Activated T-cell treated with anti-CD3 and anti-CD28 coated beads for 4 hours (primary cell): ENCODE measurements at regions not wholly inside any gene's neighbourhood (a gene's known extent, or its start where the extent isn't known, plus 50 kb on each side); places are given as distances from the start of the nearest gene placed in this dataset.

ENCODE experiments used
- DNase-seq: peaks from one replicate; pipeline ENCODE4 v3.0.0-alpha.2; 2020

DNA sequence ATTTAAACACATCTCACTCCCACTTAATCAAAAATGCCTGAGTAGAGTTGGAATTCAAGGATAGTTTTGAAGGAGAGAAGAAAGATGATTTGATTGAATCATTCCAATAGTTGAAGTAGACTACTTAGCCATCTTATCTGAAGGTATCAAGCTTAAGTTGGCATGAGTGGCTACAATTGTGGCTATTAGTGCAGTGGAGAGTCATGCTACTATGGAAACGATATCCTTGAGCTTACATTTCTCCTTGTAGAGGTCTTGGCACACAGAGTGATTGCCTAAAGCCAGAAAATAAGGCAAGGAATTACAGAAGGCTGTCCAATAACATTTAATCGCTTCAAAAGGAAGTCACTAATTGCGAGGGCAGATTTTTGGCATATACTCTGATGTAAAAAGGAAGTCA, 1022.7 kb downstream of the IGSF11 start:
- no peak for DNase-seq

DNA sequence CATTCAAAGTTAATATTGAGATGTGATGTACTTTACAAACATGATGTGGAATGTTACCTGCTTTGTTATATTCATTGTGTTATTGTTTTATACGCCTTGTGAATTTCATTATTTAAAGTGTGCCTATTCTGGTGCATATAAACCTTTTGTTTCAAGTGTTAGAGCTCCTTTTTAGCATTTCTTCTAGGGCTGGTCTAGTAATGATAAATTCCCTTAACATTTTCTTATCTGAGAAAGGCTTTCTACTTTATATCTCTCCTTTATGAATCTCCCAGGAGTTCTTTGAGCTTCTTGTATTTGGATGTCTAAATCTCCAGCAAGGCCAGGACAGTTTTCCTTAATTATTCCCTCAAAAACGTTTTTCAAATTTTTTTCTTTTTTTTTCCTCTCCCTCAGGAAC, 1005.6 kb downstream of the IGSF11 start:
- no peak for DNase-seq

DNA sequence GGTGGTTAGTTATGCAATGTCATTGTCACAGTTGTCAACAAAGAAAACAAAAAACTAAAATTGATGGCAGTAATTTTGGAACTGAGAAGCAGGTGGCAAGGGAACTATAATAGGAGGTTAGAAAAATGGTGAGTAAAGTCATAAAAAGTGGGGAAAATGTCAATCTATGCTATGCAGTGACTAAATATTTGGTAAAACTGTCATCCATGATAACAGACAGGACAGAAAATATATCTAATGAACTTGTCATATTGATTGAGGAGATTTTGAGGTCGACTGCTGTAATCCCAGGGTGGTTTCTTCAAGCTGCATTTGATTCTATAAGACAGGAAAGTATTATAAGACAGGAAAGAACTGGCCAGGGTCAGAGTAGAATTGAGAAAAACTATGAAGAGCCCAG, 998.4 kb downstream of the IGSF11 start:
- no peak for DNase-seq

DNA sequence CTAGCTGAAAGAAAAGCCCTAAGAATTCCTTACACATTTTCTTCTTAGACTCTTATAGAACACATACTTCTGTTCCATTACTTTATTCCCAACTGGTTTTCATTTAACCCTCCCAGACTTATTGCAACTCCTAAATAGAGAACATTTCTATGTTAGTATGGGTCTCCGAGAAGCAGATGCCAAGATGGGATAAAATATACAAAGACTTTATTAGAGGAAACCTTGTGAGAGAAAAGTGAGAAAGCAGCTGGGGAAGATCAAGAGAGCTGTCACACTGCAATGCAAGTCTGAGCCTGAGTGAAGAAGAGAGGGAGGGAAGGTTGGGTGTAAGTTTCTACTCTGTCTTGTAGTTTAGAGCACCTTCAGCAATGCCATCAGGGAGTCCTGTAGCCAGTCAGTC, 979.3 kb downstream of the IGSF11 start:
- no peak for DNase-seq

DNA sequence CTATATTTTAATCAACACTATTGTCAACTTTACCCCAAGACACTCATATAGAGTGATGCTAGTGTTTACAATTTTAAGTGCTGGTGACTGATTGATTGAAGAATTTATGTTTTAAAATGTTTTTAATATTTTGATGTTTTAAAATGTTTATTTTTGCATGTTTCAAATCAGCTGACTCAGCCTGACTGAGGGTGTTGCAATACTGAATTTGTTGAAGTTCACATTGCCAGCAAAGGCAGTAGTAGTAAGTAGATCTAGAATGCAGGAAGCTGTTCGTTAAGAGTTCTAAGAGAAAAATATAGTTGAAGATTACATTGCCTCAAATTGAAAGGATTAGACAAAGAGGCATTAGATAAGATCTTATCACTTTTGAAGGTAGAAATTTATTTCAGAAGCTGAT, 977.6 kb downstream of the IGSF11 start:
- no peak for DNase-seq

DNA sequence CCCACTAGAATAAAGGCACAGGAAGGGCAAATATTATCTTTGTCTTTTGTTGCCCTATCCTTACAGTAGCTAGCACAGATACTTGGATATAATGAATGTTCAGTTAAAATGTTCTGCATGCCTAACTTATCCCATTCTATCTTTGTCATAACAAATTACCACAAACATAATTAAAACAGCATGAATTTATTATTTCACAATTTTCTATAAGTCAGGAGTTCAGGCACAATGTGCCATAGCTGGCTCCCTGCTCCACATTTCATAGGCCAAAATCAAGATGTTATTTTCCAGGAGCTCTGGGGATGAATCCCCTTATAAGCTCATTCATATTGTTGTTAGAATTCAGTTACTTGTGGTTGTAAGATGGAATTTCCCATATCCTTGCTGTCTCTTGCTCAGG, 975.5 kb downstream of the IGSF11 start:
- no peak for DNase-seq

DNA sequence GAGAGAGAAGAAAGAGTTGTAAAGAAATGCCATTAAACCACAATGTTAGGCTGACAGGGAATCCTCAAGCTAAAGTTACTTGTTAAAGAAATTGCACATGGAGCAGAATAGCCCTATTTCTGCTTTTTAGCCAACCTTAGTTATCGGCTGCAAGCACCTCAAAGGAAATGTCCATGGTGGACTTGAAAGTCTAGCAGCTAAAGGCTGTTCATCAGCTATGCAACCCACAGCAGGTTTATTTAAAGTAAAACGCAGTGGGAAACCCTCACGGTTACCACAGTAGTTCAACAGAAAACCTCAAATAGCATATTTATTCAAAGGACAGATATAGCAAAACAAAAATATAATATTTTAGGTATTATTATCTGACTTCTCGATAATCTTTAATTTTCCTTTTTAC, 967.2 kb downstream of the IGSF11 start:
- no peak for DNase-seq

DNA sequence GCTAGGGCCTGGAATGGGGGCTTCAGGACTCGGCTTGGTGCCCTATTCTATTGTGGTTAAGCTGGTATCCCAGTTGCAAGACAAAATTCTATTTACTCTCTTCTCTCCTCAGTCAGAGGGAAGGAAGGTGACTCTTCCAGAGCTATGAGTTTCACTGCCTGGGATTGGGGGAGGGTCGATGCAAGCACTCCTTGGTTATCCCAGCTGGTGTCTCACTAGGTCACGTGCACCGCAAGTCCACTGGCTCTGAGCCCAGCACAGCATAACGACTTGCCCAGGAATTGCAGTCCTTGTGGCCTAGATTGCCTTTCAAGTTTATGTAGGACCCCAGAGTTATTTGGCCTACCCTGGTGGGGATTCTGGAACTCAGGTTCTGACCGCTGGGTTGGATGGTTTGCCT, 958.8 kb downstream of the IGSF11 start:
- DNase-seq = no peak

DNA sequence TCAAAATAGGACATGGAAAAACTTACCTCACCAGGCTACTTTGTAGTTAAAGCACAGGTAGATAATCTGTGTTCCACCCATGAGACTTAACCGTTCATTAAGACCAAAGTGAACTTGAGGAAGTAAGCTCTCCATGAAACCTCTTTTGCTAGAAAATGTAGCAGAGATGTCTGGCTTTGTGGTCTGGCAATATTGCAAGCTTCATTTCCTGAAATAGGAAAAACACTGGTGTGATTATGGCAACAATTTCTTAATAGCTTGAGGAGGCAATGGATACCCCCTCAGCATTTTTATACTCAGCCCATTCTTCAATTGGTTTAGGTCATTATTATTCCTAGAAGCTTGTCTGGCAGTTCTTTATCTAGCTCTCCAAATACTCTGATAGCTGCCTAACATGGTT, 957.3 kb downstream of the IGSF11 start:
- DNase-seq = no peak

DNA sequence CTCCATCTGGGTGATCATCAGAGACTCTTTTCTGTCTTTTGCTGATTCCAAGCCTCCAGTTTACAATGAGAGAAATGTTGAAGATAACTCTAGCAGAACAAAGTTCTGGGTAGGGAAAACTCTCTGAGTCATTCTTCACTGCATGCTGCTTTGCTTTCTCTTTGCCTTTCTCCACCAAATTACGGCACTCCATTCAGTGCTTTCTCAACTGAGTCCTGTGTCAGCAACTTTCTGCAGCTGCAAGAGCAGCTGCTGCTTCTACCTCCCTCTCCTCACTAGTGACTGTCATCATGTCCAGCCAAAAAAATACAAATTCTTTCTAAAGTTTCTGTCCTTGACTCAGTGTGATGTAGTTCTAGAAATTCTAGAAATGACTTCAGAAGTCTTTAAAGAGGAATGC, 953.8 kb downstream of the IGSF11 start:
- no peak for DNase-seq

DNA sequence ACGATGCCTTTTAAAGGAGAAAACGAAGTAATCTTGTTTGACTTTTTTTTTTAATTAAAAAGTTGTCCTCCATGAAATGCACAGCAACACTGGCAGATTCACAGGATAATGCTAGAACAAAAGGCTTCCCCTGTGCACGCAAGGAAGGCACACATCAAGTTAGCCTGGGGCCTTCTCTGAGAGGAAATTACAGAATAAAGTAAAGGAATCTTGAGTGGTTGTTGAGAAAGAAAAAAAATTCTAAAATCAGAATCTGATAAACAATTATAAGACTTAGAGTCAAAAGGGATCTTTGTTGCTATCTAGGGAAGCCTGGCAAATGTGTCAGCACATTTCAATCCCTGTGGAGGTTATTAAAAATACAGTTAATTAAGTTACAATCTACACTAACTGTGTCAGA, 946.0 kb downstream of the IGSF11 start:
- DNase-seq = no peak

DNA sequence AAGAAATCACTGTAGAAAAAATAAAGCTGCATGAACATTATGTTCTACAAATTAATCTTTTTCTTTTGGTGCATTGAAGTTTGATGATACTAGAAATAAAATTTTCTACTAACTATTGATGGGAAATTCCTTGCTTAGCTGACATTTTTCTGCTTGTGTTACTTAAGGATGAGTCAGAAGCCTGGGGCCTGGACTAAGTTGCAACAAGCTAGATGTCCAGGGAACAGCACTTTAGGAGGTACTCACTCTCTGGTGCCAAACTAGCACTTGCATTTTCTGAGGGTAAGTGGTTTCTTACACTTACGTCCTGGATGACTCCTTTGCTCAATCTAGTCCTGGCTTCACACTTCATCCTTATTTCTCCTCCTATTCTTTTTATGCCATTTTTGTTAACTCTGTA, 945.1 kb downstream of the IGSF11 start:
- no peak for DNase-seq

DNA sequence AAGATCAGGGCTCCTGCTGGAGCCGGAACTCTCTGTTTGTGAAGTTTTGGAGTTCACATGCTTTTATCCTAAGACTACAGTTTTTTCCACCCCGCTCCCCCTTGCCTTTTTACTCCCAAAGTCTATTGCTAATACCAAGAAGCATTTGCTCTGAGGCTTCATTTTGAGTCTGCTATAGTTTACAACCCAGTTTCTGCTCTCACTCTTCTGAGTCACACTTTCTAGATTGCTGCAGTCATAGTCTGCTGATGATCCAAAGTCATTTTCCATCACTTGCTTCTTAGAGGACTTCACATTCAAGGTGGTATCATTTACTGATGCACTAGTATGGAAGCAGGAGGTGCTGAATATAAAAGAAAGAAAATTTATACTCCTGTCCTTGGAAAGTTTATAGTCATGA, 937.4 kb downstream of the IGSF11 start:
- no peak for DNase-seq

DNA sequence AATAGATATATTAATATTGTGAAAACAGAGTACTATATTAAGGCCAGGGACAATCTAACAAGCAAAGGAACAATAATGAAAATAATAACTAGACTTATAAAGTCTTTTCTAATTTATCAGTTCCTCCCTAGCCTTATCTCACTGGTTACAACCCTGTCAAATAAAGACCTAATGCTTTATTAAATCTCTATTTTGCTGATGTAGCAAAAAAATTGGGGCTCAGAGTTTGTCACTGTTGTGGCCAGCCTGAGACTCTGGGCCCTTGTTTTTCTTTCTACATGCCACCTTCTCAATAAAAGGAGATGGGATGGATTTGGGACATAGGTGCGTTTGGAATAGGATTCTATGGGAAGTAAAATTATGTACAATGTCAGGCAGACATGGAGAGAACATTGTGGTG, 937.0 kb downstream of the IGSF11 start:
- no peak for DNase-seq

DNA sequence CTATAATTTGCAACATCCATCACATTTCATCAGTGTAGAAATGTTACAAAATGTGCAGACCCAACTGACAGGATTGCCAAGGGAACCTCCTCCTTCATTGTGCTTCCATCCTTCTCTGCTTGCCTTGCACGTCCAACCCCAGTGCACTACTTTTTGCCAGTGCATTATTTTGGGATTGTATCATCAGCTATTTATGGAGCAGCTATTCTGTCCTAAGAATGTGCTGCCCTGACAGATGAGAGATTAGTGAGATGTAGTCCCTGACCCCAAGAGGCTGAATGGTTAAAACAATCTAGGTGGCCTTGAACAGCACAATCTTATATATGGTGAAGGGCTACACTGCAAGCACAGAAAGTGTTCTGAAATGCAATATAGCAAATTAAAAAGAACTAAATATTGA, 935.8 kb downstream of the IGSF11 start:
- DNase-seq = no peak

DNA sequence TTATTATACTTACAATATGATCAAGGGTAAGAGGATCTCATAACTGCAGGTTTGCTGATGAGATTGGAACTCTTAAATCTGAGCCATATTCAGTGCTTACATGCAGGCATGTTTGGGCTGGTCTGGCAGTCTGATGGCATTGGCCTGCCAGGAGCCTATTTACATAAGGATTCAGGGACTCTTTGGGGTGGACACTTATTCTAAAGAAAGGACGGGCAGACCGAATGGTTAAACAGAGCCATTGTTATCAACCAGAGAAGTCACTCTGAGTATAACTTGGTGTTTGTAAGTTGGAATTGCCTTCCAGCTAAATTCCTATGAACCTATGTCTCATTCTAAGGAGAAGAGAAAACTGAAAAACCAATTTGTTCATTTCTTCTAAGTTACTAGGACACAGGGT, 932.8 kb downstream of the IGSF11 start:
- DNase-seq = no peak

DNA sequence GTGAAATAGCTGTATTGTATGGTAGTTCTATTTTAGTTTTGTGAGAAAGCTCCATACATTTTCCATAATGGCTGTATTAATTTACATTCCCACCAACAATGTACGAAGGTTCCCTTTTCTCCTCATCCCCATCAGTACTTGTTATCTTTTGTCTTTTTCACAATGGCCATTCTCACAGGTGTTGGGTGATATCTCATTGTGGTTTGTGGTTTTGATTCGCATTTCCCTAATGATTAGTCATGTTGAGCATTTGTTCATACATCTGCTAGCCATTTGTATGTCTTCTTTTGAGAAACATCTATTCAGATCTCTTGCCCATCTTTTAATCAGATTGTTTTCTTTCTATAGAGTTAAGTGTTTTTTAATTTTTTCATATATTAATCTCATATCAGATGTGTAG, 931.9 kb downstream of the IGSF11 start:
- DNase-seq = no peak

DNA sequence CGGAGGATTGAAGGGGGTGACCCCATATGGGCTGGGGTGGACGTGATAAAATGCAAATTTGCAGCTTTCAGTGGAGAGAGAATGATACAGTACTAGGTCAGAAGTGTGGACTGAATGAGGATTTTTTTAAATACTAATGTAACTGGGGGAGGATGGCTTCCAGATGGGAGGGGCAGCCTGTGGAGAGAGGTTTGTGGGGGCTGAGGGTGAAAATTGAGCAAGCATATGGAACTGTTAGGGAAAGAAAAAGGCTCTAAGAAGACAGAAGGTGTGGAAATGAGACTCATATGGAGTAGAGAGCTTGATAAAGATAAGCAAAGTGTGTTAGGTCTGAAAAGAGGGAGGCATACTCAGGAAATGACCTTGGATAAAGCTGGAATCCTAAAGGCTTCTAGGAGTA, 926.4 kb downstream of the IGSF11 start:
- no peak for DNase-seq

DNA sequence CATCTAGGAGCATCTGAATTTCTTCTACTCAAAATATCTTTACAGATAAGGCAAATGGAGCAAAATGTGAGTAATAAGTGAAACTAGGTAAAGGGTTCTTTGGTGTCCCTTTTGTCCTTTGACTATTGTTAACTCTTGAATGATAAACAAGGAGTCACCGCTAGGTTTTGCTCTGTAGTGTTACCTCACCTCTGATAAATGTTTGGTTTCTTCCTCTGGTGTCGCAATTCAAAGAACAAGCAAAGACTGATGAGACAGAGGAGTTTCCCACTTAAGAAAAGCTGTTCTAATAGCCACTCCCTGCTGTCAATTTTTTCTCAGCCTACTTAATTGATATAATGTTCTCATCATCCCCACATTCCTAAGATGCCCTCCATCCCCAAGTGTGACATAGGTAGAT, 925.9 kb downstream of the IGSF11 start:
- no peak for DNase-seq

DNA sequence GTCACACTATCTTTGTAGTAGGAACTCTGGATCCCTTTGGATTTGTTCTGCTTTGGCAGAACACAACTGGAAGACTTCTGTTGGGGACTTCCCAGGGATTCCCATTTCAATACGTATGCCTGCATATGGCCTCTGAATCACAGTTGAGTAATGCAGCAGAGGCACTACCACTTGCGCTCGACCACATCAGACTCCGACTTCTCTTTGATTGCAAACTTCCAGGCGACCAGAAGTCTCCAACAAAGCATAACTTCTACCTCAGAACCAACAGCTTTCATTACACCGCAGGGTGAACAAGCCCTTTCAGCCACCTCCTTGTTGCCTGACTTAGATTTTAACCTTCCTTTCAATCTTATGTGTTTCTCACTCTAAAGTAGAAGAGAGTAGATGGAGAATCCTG, 924.4 kb downstream of the IGSF11 start:
- DNase-seq = no peak

DNA sequence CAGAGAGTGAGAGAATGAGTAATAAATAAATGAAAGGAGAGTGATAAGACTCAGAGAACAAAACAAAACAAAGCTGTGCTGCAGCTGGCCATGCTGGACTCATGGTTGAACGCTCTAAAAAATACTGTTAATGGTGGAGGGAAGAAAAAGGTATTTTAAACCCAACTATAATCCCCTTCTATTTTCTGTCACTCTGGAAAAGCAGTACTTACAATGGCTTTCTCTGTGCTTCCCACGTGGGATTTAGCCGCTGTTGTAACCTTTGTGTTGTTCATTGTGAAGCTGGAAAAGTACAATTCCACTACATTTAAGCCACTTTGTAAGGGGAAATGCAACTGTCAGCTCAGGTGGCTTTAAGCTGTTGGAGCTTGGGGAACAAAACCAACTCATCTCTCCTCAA, 917.7 kb downstream of the IGSF11 start:
- DNase-seq = no peak

DNA sequence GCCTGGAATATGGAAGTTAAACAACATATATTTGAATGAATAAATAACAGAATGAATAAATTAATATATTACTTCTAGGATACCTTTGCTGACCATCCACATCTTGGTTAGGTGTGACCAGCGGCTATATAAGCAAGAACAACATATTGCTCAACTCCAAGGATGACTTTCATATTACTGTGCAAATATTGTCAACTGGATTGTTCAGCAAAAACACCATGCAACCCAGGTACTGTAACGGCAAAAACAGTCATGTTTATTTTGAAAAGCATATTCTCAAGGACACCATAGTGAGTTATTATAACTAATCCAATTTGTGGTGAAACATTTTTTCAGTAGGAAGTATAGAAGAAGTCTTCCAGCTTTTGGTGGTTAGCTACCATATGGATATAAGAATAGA, 907.9 kb downstream of the IGSF11 start:
- DNase-seq = no peak

DNA sequence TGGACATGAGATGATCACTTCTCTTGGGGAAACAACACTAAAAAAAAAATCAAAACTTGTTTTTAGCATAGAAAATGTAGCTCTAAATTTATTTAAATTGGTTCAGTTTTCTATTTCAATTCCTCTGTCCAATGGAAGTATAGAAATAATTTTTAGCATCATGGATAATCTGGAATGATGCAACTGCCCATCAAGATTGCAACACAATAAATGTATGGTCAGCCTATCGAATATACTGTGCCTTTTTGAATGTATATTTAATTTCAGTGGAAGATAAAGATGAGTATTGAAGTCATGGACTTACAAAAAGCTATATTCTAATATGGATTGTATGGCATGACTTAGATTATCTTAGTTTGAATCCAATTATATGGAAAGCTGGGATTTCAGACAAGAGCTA, 906.7 kb downstream of the IGSF11 start:
- DNase-seq = no peak

DNA sequence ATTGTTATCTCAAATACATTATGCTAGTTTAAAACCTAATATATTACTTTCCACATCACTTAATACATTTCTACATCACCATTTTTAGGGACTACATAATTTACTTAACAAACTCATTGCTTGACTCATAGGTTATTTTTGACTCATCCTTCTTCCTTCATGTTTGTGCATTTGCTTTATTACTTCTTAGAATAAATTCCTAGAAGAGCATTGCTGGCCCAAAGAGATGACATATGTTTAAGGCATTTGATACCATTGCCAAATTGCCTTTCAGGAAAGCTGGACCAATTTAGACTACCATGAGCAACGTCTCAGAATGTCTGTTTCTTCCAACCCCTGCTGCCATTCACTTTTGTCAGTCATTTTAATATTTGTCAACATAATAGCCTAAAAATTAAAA, 905.8 kb downstream of the IGSF11 start:
- DNase-seq = no peak

DNA sequence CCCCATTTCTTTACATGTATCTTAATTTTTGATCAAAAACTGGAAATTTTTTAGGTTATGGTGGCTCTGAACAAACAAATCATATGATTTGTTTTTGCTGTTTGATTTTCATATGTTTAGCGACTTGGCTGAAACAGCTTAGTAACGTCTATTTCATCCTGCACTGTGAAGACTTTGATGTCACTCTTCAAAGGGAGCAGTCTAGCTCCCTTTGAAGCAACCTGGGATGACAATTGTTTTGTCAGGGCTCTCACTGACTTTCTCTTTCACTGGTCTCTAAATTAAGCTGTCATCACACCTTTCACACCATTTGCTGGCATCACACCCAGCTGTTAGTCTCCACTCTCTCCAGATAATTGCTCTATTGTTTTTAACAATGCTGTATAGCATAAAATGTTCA, 896.9 kb downstream of the IGSF11 start:
- DNase-seq = no peak

DNA sequence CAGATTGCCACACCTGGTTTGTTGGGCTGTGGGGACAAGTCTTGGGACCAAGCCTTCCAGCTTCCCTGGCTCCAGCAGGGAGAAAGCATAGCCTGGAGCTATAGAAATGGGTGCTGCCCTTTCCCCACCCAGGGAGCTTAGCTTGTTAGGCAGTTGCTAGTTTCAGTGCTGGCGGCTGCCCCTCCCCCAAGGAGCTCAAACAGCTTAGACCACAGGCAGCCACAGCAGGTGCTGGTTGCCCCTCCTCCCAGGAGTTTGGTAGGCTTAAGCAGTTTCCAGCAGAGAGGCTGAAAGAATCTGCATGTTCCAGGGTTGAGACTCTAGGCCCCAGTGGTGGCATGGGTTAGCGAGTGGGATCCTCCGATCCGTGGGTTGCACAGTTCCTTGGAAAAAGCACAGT, 889.7 kb downstream of the IGSF11 start:
- DNase-seq = no peak
